Activated naive CD8-positive, alpha-beta T cell treated with anti-CD3 and anti-CD28 coated beads, Interleukin-2, amount 50 U/mL, for 24 hours (primary cell): ENCODE measurements at regions not wholly inside any gene's neighbourhood (a gene's known extent, or its start where the extent isn't known, plus 50 kb on each side); places are given as distances from the start of the nearest gene placed in this dataset.

Experiments used
- ATAC-seq: fragments of 150-1000 bp; cut with Tn5 transposase; one replicate; pipeline ENCODE4 v1.10.0; 2021
- DNase-seq: peaks from one replicate; pipeline ENCODE4 v3.0.0; 2021
- H3K27ac Mint-ChIP-seq: one replicate; pipeline ENCODE4 v1.8.0; 2021; ENCODE audit warnings: mild to moderate bottlenecking, mixed read lengths
- H3K27me3 Mint-ChIP-seq: one replicate; pipeline ENCODE4 v1.8.0; 2021; ENCODE audit warnings: mixed read lengths
- H3K36me3 Mint-ChIP-seq: one replicate; pipeline ENCODE4 v1.8.0; 2021; ENCODE audit warnings: low read depth, mixed read lengths
- H3K4me1 Mint-ChIP-seq: one replicate; pipeline ENCODE4 v1.8.0; 2021; ENCODE audit warnings: mixed read lengths
- H3K4me3 Mint-ChIP-seq: one replicate; pipeline ENCODE4 v1.8.0; 2021; ENCODE audit warnings: mild to moderate bottlenecking, moderate library complexity, mixed read lengths
- H3K9me3 Mint-ChIP-seq: one replicate; pipeline ENCODE4 v1.8.0; 2021; ENCODE audit warnings: mixed read lengths

GRCh38 chr2:75764611-75765010 is 53.9 kb upstream of the GCFC2 start:
- DNase-seq (no peak), ATAC-seq (no peak)
- Mint-ChIP-seq H3K27me3 (peaks cover 17% of the 10 kb centered on the region), H3K27ac (no peak overlapping the region), H3K36me3 (no peaks in the 10 kb centered on the region), H3K4me1 (no peaks in the 10 kb centered on the region), H3K9me3 (no peaks in the 10 kb centered on the region), H3K4me3 (no peak overlapping the region)
